GF-D8 (cell line): ENCODE measurements at regions not wholly inside any gene's neighbourhood (a gene's known extent, or its start where the extent isn't known, plus 50 kb on each side); places are given as distances from the start of the nearest gene placed in this dataset.
"Not testable (repeated sequence)": the region's sequence is repeated elsewhere in the genome, so short reads cannot be mapped to it uniquely, and the experiment has no call there.

Experiments used
- DNase-seq: peaks from one replicate; lab custom pipeline; 2025; lab: John Stamatoyannopoulos, UW

DNA sequence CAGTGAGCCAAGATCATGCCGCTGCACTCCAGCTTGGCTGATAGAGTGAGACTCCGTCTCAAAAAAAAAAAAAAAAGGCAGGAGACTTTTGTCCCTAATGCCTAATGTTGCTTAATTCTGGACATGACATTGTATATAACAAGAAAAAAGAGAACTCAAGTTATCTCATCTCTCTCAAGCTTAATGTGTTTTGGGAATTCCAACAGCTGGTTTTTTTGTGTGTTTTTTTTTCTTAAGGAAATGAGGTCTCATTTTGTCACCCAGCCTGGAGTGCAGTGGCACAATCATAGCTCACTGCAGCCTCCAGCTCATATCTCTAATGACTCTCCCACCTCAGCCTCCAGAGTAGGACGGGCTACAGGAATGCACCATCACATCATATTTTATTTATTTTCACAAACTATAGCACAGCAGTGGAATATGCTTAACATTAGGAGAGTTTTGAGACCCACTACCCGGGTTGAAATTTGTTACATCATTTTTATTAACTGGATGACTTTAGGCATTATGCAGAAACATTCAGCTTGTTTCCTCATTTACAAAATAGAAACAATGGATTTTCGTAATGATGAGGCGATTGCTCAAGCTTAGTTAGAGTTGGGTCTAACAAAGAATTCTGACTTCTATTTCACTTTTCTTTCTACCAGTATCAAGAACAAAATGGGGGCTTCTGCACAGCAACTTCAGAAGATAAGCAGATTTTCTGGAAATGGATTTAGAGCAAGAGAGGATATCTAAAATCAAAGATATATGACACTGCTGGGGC lies 104.1 kb upstream of the BTN3A2 start:
- DNase-seq = no peak

DNA sequence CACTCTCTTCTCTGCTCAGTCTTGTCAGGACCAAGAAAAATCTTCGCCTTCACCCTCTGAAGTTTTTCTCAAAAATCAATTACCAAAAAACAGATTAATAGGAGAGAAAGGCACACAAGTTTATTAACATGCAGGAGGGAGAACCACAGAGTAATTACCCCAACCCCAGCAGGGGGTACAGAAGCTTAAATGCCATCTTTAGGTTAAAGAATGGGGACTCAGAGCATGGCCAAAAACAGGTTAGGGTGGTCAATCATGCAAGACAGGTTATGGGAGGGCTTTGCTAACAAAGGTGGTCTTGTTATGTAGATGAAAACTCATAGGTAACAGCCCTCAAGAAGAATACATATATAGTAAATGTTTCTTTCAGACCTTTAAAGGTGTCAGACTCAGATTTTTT lies 100.5 kb upstream of the BTN3A2 start:
- DNase-seq = no peak

DNA sequence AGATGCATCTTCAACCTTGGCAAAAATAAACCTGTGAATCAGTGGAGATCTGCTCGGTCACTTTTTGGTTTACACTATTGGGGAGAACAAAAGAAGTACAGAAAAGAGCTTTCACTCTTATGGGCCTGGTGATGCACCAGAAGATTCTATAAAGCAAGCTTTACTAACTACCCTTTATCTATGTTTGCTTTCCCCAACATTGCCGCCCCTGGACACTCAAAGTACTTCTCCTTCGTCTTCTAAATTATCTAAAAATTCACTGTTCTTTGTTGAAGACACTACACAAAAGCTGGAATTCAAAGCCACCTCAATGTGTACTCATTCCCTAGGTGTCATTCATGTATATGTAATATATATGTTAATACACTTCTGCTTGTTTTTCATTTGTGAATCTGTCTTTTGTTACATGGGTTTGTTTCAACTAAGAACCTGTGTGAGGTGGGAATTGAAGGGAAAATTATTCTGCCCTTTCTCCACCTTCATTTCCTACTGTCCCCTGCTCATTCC lies 97.9 kb upstream of the BTN3A2 start:
- no peak for DNase-seq

DNA sequence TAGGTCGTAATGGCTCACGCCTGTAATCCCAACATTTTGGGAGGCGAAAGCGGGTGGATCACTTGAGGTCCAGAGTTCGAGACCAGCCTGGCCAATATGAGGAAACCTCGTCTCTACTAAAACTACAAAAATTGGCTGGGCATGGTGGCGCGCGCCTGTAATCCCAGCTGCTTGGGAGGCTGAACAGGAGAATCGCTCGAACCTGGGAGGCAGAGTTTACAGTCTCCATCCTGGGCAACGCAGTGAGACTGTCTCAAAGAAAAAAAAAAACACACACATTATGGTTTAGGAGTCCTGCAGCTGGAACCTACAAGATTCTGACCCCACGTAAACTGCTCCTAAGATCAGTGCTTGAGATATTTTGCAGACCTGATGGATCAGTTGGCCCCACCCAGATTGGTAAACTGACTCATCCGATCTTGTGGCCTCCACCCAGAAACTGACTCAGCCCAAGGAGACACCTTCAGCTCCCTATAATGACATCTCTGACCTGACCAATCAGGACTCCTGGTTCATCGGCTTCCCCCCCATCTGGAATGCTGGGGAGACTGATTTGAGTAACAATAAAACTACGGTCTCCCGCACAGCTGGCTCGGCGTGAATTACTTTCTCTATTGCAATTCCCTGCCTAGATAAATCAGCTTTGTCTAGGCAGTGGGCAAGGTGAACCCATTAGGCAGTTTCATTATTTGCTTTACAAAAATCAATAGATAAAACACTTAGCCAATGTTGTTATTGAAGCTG lies 96.2 kb upstream of the BTN3A2 start:
- no peak for DNase-seq

DNA sequence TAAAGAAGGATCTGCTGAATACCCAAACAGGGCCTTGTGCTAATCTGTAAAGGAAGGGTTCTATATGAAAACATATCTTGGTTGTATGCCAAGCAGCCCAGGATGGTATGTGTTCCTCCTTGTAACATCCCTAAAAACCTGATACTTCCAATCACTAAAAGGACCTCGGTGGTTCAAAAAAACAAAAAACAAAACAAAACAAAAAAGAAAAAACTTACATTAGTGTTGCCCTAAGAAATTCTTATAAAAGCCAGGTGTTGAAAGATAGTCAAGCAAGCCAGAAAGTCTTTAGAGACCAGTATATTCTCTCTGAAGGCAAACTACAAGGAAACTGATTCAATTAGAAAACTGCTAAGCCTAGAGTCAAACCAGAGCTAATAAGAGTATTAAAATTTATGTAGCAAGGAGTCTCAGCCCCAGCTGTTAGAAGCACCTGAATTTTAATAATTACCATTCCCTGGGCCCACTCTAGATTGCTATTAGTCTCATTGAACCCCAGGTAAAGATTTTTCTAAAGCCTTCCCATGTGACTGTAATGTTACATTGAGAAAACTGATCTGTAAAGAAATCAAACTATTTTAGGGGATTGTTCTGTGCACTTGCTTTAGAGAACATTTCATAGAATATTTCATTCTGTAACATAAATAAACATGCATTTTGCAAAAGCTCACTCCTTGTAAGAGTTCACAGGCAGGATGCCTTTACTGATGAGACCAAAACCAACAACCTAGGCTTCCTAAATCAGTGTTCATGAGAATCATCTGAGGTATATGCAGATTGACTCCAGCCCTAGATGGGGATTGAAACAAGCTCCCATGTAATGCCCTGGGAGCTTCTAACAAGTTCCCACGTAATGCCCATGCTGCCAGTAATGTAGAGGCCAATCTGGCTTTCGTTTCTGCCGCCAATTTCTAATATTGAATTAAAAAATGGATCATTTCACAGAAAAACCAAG lies 95.2 kb upstream of the BTN3A2 start:
- no peak for DNase-seq

DNA sequence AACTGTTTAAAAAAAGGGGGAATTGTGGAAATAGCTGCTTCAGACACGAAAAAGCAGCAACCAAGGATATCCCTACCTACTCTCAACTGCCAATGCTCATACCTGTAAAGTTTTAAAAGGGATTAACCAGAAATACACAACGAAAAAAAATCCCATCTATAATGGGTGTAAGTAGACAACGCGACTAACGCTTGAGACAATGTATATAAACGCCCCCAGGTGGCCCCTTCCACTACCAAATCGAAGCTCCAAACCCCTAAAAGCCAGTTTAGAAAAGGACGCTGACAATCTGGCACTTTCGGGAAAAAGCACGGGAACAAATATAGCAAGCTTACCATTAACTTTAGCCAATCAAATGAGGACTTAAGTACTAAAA lies 94.5 kb upstream of the BTN3A2 start:
- no peak for DNase-seq

DNA sequence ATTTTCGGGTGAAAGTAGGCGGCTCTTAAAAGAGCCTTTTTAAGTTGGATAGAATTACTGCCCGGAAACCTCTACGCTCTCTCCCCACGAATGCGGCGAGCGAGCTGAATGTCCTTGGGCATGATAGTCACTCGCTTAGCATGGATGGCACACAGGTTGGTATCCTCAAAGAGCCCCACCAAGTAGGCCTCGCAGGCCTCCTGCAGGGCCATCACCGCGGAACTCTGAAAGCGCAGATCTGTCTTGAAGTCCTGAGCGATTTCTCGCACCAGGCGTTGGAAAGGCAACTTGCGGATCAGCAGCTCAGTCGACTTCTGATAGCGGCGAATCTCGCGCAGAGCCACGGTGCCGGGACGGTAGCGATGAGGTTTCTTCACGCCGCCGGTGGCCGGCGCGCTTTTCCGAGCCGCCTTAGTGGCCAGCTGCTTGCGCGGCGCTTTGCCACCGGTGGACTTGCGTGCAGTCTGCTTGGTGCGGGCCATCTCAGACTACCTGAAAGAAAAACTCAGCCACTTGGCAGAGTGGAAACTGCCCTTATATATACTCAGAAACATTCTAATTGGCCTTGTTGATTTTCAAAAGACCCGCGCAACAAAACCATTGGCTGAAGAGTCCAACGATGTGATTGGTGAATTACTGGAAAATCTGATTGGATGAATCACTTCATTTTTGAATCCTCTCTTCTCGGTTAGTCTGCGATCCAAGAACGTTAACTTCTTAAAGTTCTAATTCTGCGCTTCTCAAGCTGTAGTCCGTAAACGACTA lies 93.9 kb upstream of the BTN3A2 start:
- peak; percentile 86 for DNase-seq

DNA sequence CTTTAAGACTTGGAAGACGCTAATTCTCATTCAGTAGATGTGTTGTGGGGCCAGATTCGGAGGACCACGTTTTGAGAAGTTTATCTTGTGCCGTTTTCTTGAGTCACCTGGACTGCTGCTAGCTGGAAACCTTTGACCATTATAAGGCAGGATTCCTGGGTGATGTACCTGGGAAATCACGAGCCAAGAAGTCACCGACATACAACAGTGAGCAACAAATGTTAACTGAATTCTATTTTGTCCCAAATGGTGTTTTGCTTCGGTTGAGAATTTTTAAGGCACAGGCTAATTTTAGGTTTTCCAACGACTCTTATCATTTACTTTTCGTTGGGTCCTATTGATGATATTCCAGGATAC lies 93.4 kb upstream of the BTN3A2 start:
- no peak for DNase-seq

DNA sequence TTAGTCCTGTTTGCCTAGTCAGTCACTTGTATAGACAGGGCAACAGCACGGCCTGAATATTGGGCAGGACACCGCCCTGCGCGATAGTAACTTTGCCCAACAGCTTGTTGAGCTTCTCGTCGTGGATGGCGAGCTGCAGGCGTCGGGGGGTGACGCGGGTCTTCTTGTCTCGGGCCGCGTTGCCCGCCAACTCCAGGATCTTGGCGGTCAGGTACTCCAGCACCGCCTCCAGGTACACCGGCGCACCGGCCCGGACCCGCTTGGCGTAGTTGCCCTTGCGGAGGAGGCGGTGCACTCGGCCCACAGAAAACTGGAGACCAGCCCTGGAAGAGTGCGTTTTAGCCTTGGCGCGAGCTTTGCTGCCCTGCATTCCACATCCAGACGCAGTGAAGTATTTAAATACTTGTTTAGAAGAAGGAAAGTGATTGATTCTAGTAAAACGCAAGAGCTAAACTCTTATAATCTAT lies 92.8 kb upstream of the BTN3A2 start:
- no peak for DNase-seq

DNA sequence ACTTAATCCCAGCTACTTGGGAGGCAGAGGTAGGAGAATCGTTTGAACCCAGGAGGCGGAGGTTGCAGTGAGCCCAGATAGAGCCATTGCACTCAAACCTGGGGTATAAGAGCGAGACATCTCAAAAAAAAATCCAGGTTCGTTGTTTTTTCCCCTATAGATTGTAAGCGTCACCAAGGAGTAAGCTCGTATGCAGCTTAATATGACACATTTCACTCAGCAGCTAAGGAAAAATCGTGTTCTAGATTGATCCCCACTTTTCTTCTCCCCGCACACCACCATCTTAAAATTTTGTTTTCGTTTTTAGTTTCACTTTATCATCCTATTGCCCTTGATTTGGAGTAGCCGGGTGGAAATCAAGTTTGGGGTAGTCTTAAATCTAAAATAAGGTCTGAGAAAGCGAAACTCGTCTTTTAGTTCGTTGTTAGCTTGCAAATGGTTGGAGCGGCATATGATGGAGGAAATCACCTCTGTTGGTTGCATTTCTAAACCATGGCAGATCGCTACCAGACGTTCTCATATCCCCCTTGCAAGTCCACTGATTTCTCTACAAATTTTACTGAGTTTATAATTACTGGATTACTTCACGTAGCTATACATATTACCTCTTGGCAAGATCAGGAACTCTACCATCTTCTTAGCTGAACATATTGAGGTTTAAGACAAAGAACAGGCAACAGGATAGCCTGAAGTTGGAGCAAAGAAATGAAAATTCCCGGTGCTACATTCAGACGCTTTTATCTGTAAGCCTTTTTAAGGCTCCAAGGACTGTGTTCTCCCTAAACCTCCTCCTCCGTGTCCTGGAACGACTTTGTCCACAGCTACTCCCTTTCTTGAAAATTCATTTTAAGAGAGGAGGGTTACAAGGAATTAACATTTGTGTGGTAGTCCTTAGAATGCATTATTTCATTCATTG lies 91.1 kb upstream of the BTN3A2 start:
- DNase-seq = no peak

DNA sequence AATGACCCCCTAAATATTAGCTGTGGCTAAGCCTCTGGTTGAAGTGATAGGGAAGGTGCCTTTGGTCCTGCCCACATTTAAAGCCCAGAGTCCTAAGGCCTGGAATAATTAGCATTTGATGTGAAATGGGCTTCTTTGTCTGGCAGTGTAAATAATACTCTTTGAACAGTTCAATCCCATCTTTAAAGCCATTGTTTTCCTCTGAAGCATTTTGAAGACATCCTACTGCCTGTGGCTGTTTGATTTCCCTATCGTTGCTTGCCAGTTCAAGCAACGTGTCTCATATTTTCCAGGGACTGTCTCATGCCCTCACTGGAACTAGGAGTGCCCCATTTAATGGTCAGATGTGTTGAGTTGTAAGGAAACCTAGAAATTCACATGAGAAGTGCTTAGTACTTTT lies 89.3 kb upstream of the BTN3A2 start:
- no peak for DNase-seq

DNA sequence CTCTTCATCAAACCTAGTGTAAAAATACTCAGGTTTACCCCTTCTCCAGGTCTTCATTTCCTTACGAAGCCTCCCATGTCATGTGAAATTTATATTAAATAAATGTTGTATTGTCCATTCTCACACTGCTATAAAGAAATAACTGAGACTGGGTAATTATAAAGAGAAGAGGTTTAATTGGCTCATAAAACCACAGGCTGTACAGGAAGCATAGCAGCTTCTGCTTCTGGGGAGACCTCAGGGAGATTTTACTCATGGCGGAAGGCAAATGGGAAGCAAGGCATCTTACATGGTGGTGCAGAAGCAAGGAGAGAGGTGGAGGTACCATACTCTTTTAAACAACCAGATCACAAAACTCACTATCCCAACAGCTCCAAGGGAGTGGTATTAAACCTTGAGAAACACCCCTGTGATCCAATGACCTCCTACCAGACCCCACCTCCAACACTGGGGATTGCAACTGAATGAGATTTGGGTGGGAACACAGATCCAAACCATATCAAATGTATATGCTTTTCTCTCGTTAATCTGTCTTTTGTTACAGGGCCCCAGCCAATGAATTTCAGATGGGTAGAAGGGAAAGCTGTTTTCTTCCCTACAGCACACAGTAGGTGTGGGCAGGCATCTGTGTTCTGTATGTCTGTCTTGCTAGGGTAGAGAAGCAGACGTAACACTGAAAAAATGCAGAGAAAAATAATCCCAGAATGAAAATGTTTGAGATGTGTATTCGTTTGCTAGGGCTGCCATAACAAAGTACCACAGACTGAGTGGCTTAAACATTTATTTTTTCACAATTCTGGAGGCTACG lies 88.0 kb upstream of the BTN3A2 start:
- DNase-seq = no peak

DNA sequence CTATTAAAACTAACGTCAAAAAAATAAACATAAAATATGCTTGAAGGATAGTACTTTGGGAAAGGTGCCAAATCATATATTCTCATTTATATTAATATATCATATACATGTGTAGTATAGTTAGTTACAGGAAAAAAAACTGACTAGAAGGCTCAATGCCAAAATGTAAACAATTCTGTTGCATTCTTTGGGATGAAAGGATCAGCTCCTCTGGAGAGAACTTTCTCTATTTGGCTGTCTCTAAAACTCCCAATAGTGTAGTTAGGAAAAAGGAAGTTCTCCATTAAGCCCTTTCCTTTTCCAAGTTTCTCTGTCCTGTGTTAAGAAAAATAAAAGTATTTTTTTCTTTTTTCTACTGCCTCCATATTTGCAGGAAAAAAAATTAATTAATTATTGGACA lies 86.5 kb upstream of the BTN3A2 start:
- no peak for DNase-seq

DNA sequence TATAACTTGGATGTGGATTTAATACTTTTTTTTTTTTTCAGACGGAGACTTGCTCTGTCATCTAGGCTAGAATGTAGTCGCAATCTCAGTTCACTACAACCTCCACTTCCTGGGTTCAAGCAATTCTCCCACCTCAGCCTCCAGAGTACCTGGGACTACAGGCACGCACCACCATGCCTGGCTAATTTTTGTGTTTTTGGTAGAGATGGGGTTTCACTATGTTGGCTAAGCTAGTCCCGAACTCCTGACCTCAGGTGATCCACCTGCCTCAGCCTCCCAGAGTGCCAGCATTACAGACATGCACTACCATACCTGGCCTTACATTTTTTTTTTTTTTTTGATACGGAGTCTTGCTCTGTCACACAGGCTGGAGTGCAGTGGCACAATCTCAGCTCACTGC lies 85.6 kb upstream of the BTN3A2 start:
- DNase-seq = not testable (repeated sequence)

DNA sequence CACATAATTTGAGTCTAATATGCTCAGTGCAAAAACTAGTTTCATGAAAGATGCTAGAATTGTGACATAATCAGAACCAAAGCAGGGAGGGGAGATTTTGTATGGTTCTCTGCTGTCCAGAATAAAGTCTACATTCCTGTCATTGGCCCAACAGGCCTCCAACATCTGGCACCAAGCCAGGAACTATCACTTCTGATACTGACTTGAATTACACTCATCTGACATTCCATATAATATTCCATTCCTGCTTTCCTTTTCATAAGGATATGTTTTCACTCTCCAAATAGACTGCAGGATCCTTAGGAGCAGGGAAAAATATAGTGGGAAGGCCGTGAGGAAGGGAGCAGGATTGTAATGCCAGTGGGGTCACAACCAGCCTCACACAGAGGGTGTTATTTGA lies 84.6 kb upstream of the BTN3A2 start:
- no peak for DNase-seq

DNA sequence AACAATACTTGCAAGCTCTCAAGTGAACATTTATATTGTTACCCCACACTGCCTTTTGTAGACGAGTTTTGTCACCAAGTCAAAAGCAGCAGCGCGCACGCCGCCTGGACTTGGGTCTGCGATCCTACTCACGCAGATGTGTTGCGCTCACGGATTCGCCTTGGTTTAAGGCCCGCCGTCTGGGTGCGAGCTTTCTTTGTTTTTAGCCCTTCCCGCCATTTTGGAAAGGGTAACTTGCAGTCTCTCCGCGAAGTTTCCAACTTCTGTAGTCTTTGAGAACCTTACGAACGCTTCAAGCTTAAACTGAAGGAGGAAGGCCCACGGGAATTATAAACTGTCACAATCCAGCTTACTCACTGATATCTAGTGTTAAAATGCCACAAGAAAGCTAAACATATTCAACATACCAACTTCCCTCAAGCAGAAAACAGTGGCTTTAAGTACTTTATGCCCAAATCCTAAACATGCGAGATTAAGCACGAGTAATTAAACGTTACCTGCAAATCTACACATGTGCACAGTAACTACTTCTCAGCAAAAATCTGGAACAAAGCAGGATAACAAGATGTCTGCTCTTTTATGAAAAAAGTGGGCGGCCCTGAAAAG lies 80.4 kb upstream of the BTN3A2 start:
- DNase-seq = peak; percentile 43

DNA sequence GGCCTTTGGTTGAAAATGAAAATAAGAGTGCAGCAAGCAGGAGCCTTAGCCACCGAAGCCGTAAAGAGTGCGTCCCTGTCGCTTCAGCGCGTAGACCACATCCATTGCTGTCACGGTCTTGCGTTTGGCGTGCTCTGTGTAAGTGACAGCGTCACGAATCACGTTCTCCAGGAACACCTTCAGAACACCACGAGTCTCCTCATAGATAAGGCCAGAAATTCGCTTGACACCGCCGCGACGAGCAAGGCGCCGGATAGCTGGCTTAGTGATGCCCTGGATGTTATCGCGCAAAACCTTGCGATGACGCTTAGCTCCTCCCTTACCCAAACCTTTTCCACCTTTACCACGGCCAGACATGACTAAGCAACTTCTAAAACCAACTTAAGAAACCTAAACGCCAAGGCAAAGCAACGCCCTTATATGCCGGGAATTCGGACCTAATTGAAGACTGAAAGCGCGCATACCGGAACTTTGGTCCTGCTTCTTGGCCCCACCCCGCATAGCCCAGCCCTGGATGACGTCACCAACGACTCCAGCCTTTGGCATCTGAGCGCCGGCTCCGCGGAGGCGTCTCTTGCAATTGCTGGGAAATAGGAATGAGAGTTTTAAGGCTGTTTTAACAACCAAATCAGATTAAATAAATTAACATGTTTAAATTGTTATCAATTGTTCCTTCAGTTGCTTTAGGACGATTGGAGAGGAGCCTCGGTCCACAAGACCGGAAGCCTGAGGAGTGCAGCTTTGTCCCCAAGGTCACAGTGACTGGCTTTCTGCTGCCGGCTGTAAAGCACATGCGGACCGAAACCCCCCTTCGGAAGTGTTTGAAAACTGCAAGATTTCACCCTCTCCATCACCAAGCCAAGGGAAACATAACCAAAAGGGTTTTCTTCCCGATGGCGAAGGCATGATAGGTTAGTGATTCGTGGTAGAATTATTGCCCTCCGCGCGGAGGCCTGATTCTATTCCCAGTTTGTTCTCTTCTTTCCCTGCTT lies 79.6 kb upstream of the BTN3A2 start:
- peak; percentile 96 for DNase-seq
